HepG2 (cell line): ENCODE measurements at regions not wholly inside any gene's neighbourhood (a gene's known extent, or its start where the extent isn't known, plus 50 kb on each side); places are given as distances from the start of the nearest gene placed in this dataset.

ENCODE experiments used
- ARID3A ChIP-seq: IDR thresholded peaks from 2 replicates; pipeline ENCODE4 v1.6.1; 2012; ENCODE audit warnings: low read depth, low read length, improper control_type of control experiment
- ARID4A ChIP-seq: sonication (generic); formaldehyde crosslinking; IDR thresholded peaks from 2 replicates; pipeline ENCODE4 v1.5.0; 2020; ENCODE audit warnings: mild to moderate bottlenecking, missing genetic modification reagents, borderline replicate concordance
- ATF6 ChIP-seq: sonication (generic); formaldehyde crosslinking; conservative IDR thresholded peaks from 2 replicates; pipeline ENCODE4 v1.4.0; 2020; ENCODE audit warnings: missing genetic modification reagents
- ELK4 ChIP-seq: sonication (generic); formaldehyde crosslinking; IDR thresholded peaks from 2 replicates; pipeline ENCODE4 v1.9.0; 2021; ENCODE audit warnings: missing genetic modification reagents, borderline replicate concordance
- KAT2B ChIP-seq: fragments of 150-350 bp; IDR thresholded peaks from 2 replicates; pipeline ENCODE4 v1.6.1; 2014; ENCODE audit warnings: low read depth, low read length, borderline replicate concordance
- MXI1 ChIP-seq: IDR thresholded peaks from 3 replicates; pipeline ENCODE4 v1.6.1; 2012; ENCODE audit warnings: low read depth, low read length, inconsistent platforms, borderline replicate concordance
- MZF1 ChIP-seq: sonication (generic); formaldehyde crosslinking; IDR thresholded peaks from 2 replicates; pipeline ENCODE4 v1.8.1; 2023; ENCODE audit warnings: mild to moderate bottlenecking, missing genetic modification reagents, borderline replicate concordance
- NPAS2 ChIP-seq: sonication (generic); formaldehyde crosslinking; IDR thresholded peaks from 2 replicates; pipeline ENCODE4 v1.8.0; 2022; ENCODE audit warnings: mild to moderate bottlenecking, missing genetic modification reagents, borderline replicate concordance
- NR3C1 ChIP-seq: sonication (generic); formaldehyde crosslinking; IDR thresholded peaks from 2 replicates; pipeline ENCODE4 v1.4.0; 2020; ENCODE audit warnings: missing genetic modification reagents
- TIGD3 ChIP-seq: sonication (generic); formaldehyde crosslinking; IDR thresholded peaks from 2 replicates; pipeline ENCODE4 v1.5.1; 2020; ENCODE audit warnings: mild to moderate bottlenecking, missing genetic modification reagents, borderline replicate concordance
- ZNF232 ChIP-seq: sonication (generic); formaldehyde crosslinking; IDR thresholded peaks from 2 replicates; pipeline ENCODE4 v1.4.0; 2020; ENCODE audit warnings: missing genetic modification reagents, borderline replicate concordance
- ZNF329 ChIP-seq: sonication (generic); formaldehyde crosslinking; IDR thresholded peaks from 2 replicates; pipeline ENCODE4 v1.9.0; 2021; ENCODE audit warnings: low read depth, mild to moderate bottlenecking, missing genetic modification reagents
- ZNF33A ChIP-seq: sonication (generic); formaldehyde crosslinking; IDR thresholded peaks from 2 replicates; pipeline ENCODE4 v1.5.1; 2020; ENCODE audit warnings: missing genetic modification reagents, mild to moderate bottlenecking, moderate library complexity, borderline replicate concordance
- ZNF75D ChIP-seq: sonication (generic); formaldehyde crosslinking; IDR thresholded peaks from 2 replicates; pipeline ENCODE4 v1.8.1; 2023; ENCODE audit warnings: missing genetic modification reagents, mild to moderate bottlenecking, borderline replicate concordance
- ZNF776 ChIP-seq: sonication (generic); formaldehyde crosslinking; IDR thresholded peaks from 2 replicates; pipeline ENCODE4 v1.4.0; 2020; ENCODE audit warnings: mild to moderate bottlenecking, missing genetic modification reagents
- ZNF839 ChIP-seq: sonication (generic); formaldehyde crosslinking; IDR thresholded peaks from 2 replicates; pipeline ENCODE4 v1.4.0; 2020; ENCODE audit warnings: missing genetic modification reagents, mild to moderate bottlenecking, borderline replicate concordance

- TF ChIP-seq ARID3A (peak; percentile 50; the same call in 1 of the 2 replicates), NPAS2 (CRISPR knock-in tag) (no peak), ZNF33A (no peak), MZF1 (CRISPR knock-in tag) (no peak), NR3C1 (CRISPR knock-in tag) (no peak), ZNF776 (CRISPR knock-in tag) (no peak), ZNF232 (no peak), ELK4 (no peak), TIGD3 (CRISPR knock-in tag) (no peak), ZNF75D (no peak), ZNF329 (CRISPR knock-in tag) (no peak), KAT2B (no peak), MXI1 (peak; percentile 37; the same call in 1 of the 3 replicates), ARID4A (CRISPR knock-in tag) (no peak; the same call in 1 of the 2 replicates), ATF6 (CRISPR knock-in tag) (no peak), ZNF839 (CRISPR knock-in tag) (no peak)
Measured at GRCh38 chr2:180607514-180608049, 372.8 kb upstream of the UBE2E3 start (continued).
